Sigmoid colon (tissue), 4 donors: ENCODE measurements at regions not wholly inside any gene's neighbourhood (a gene's known extent, or its start where the extent isn't known, plus 50 kb on each side); places are given as distances from the start of the nearest gene placed in this dataset.

Experiments
- CTCF ChIP-seq, 4 experiments: fragments of 450-650 bp in 3 of 4; fragments of 200-600 bp in 1 of 4; IDR thresholded peaks; one replicate each; pipeline ENCODE4 v1.5.1; 2016 to 2019; ENCODE audit warnings: antibody characterized with exemption in 4 of 4, mild to moderate bottlenecking in 3 of 4, moderate library complexity in 2 of 4
- EP300 ChIP-seq, 4 donors: sonication (generic); formaldehyde crosslinking; IDR thresholded peaks; one replicate each; pipeline ENCODE4 v1.6.1; 2017; ENCODE audit warnings: antibody characterized with exemption in 4 of 4
- POLR2A ChIP-seq, 2 donors: fragments of 450-650 bp; IDR thresholded peaks; one replicate each; pipeline ENCODE4 v1.6.1; 2016; ENCODE audit warnings: antibody characterized with exemption in 2 of 2, mild to moderate bottlenecking in 2 of 2, moderate library complexity in 2 of 2
- POLR2AphosphoS5 ChIP-seq, 4 donors: sonication (generic); formaldehyde crosslinking; IDR thresholded peaks; one replicate each; pipeline ENCODE4 v1.6.1; 2017; ENCODE audit warnings: antibody characterized with exemption in 4 of 4

- no peak for TF ChIP-seq EP300 (IDR thresholded peaks at IDR 0.05)
- no peak for TF ChIP-seq CTCF (IDR thresholded peaks at IDR 0.05)
- no peak for TF ChIP-seq POLR2A (IDR thresholded peaks at IDR 0.05)
- no peak for TF ChIP-seq POLR2AphosphoS5 (IDR thresholded peaks at IDR 0.05)
Measured at GRCh38 chr6:66128656-66129055, 421.6 kb upstream of the EYS start.
